HG03103 (cell line): ENCODE measurements at regions not wholly inside any gene's neighbourhood (a gene's known extent, or its start where the extent isn't known, plus 50 kb on each side); places are given as distances from the start of the nearest gene placed in this dataset.

Experiments used
- ATAC-seq: cut with Tn5 transposase; IDR thresholded peaks from one replicate; pipeline ENCODE4 v1.9.1; 2021; ENCODE audit warnings: low read depth; ENCODE audit not compliant: unreplicated experiment

GRCh38 chr9:4435197-4435596 is 55.1 kb upstream of the SLC1A1 start:
- ATAC-seq: no peak

GRCh38 chr9:4433379-4433778 is 56.9 kb upstream of the SLC1A1 start:
- ATAC-seq: no peak

- no peak for ATAC-seq
These were observed 59.6 kb upstream of the SLC1A1 start for GRCh38 chr9:4430432-4431261.

- ATAC-seq: no peak
These were observed 64.8 kb upstream of the SLC1A1 start for GRCh38 chr9:4425319-4426045.

GRCh38 chr9:4424891-4425290 is 65.4 kb upstream of the SLC1A1 start:
- no peak for ATAC-seq

- no peak for ATAC-seq
These were observed 66.2 kb upstream of the SLC1A1 start for GRCh38 chr9:4424038-4424437.

GRCh38 chr9:4423207-4423610 is 67.1 kb upstream of the SLC1A1 start:
- ATAC-seq: no peak

- peak; percentile 80 for ATAC-seq
These were observed 67.8 kb upstream of the SLC1A1 start for GRCh38 chr9:4422495-4422894.

- no peak for ATAC-seq
These were observed 68.4 kb upstream of the SLC1A1 start for GRCh38 chr9:4421847-4422246.

- no peak for ATAC-seq
These were observed 69.9 kb upstream of the SLC1A1 start for GRCh38 chr9:4420351-4420750.

- ATAC-seq: no peak
These were observed 72.5 kb upstream of the SLC1A1 start for GRCh38 chr9:4417578-4418325.

- no peak for ATAC-seq
These were observed 73.8 kb upstream of the SLC1A1 start for GRCh38 chr9:4416467-4416866.

- ATAC-seq: no peak
These were observed 75.0 kb upstream of the SLC1A1 start for GRCh38 chr9:4415281-4415680.

GRCh38 chr9:4413856-4414255 is 76.4 kb upstream of the SLC1A1 start:
- ATAC-seq: no peak

- no peak for ATAC-seq
These were observed 86.1 kb upstream of the SLC1A1 start for GRCh38 chr9:4404156-4404555.

- no peak for ATAC-seq
These were observed 87.8 kb upstream of the SLC1A1 start for GRCh38 chr9:4402501-4402900.

GRCh38 chr9:4400731-4401130 is 89.5 kb upstream of the SLC1A1 start:
- ATAC-seq: no peak

GRCh38 chr9:4397917-4398316 is 92.4 kb upstream of the SLC1A1 start:
- no peak for ATAC-seq

GRCh38 chr9:4393806-4394523 is 94.1 kb upstream of the GLIS3 start:
- no peak for ATAC-seq

- no peak for ATAC-seq
These were observed 89.9 kb upstream of the GLIS3 start for GRCh38 chr9:4389755-4390154.

GRCh38 chr9:4389003-4389402 is 89.1 kb upstream of the GLIS3 start:
- ATAC-seq: no peak
